GM23248 (cell line): ENCODE measurements at regions not wholly inside any gene's neighbourhood (a gene's known extent, or its start where the extent isn't known, plus 50 kb on each side); places are given as distances from the start of the nearest gene placed in this dataset.

Experiments
- DNase-seq: peaks from one replicate; pipeline ENCODE4 v3.0.0-alpha.2; 2015
- H2AFZ ChIP-seq: fragments of 200-600 bp; sonication (generic); 2 replicates; pipeline ENCODE4 v1.6.1; 2016; ENCODE audit warnings: antibody characterized with exemption
- H3F3A ChIP-seq: fragments of 200-600 bp; sonication (generic); 2 replicates; pipeline ENCODE4 v1.6.1; 2016; ENCODE audit warnings: mild to moderate bottlenecking, antibody characterized with exemption, mixed run types; ENCODE audit not compliant: insufficient read depth
- H3K27ac ChIP-seq: fragments of 200-600 bp; sonication (generic); 2 replicates; pipeline ENCODE4 v1.5.1; 2016; ENCODE audit warnings: mild to moderate bottlenecking
- H3K27me3 ChIP-seq: fragments of 200-600 bp; sonication (generic); replicated peaks from 2 replicates; pipeline ENCODE4 v1.6.1; 2016; ENCODE audit warnings: mild to moderate bottlenecking; ENCODE audit not compliant: insufficient read depth
- H3K36me3 ChIP-seq: fragments of 200-600 bp; sonication (generic); 2 replicates; pipeline ENCODE4 v1.6.1; 2016; ENCODE audit warnings: low read depth, mild to moderate bottlenecking
- H3K4me1 ChIP-seq: fragments of 200-600 bp; sonication (generic); 2 replicates; pipeline ENCODE4 v1.6.1; 2016; ENCODE audit warnings: mild to moderate bottlenecking; ENCODE audit not compliant: insufficient read depth
- H3K4me2 ChIP-seq: fragments of 200-600 bp; sonication (generic); one replicate; pipeline ENCODE4 v1.6.1; 2016; ENCODE audit warnings: mild to moderate bottlenecking; ENCODE audit not compliant: unreplicated experiment
- H3K4me3 ChIP-seq: fragments of 200-600 bp; sonication (generic); 2 replicates; pipeline ENCODE4 v1.5.1; 2016; ENCODE audit warnings: mild to moderate bottlenecking
- H3K79me2 ChIP-seq: fragments of 200-600 bp; sonication (generic); 2 replicates; pipeline ENCODE4 v1.6.1; 2016; ENCODE audit warnings: mild to moderate bottlenecking; ENCODE audit not compliant: insufficient read depth
- H3K9ac ChIP-seq: fragments of 200-600 bp; sonication (generic); 2 replicates; pipeline ENCODE4 v1.6.1; 2016; ENCODE audit warnings: mild to moderate bottlenecking
- H3K9me2 ChIP-seq: fragments of 200-600 bp; sonication (generic); 2 replicates; pipeline ENCODE4 v1.6.1; 2016; ENCODE audit warnings: mixed run types, mild to moderate bottlenecking, moderate library complexity; ENCODE audit not compliant: insufficient read depth
- H3K9me3 ChIP-seq: fragments of 200-600 bp; sonication (generic); one replicate; pipeline ENCODE4 v1.6.1; 2017; ENCODE audit warnings: low read depth
- H4K20me1 ChIP-seq: fragments of 200-600 bp; sonication (generic); 2 replicates; pipeline ENCODE4 v1.6.0; 2016; ENCODE audit not compliant: insufficient read depth
- EZH2 ChIP-seq: fragments of 200-600 bp; sonication (generic); IDR thresholded peaks from 2 replicates; pipeline ENCODE4 v1.6.1; 2018; ENCODE audit warnings: antibody characterized with exemption, mild to moderate bottlenecking; ENCODE audit not compliant: insufficient read depth, poor library complexity, severe bottlenecking
- EZH2phosphoT487 ChIP-seq: fragments of 200-600 bp; sonication (generic); IDR thresholded peaks from 2 replicates; pipeline ENCODE4 v1.6.1; 2018; ENCODE audit warnings: antibody characterized with exemption, moderate library complexity, mild to moderate bottlenecking, low read depth; ENCODE audit not compliant: insufficient read depth
- WGBS, 2 experiments: methylation state at CpG; one replicate each; pipeline ENCODE4 v1.1.6; 2015 to 2017; ENCODE audit warnings: low lambda C conversion rate in 2 of 2, low coverage in 1 of 2; ENCODE audit errors: missing lambda C conversion rate in 2 of 2; 5-methylcytosine and 5-hydroxymethylcytosine counted together
- in situ Hi-C: fragments of 300-500 bp; cut with MboI; formaldehyde crosslinking; loops from 2 replicates; pipeline ENCODE4 v1.15.0; 2020

GRCh38 chr5:173761178-173761513 is 127.0 kb upstream of the CPEB4 start:
- no peaks in the 10 kb centered on the region for H3K9me2 ChIP-seq
- peaks cover 12% of the 10 kb centered on the region for H3K4me1 ChIP-seq
- H3F3A ChIP-seq, result no peaks in the 10 kb centered on the region
- 81 to 90% methylated on average over 4 of the region's 4 CpGs for WGBS, 2 experiments
- no peak overlapping the region for H3K4me3 ChIP-seq
- in situ Hi-C loops, result no loop called here
- H3K4me2 ChIP-seq, result no peak overlapping the region
- H4K20me1 ChIP-seq, result no peaks in the 10 kb centered on the region
- no peak for DNase-seq
- H3K79me2 ChIP-seq, result no peaks in the 10 kb centered on the region
- no peaks in the 10 kb centered on the region for H3K27me3 ChIP-seq
- no peaks in the 10 kb centered on the region for H3K36me3 ChIP-seq
- TF ChIP-seq EZH2 (no peak), EZH2phosphoT487 (no peak)
- no peaks in the 10 kb centered on the region for H3K9me3 ChIP-seq
- H3K27ac ChIP-seq, result no peak overlapping the region
- H2AFZ ChIP-seq, result no peak overlapping the region
- no peak overlapping the region for H3K9ac ChIP-seq

GRCh38 chr5:173762045-173762444 is 126.1 kb upstream of the CPEB4 start:
- no peak for DNase-seq
- no peak overlapping the region for H3K4me2 ChIP-seq
- no peaks in the 10 kb centered on the region for H3K27me3 ChIP-seq
- no peaks in the 10 kb centered on the region for H3K36me3 ChIP-seq
- no peaks in the 10 kb centered on the region for H3K79me2 ChIP-seq
- no peak overlapping the region for H3K27ac ChIP-seq
- H3K9ac ChIP-seq, result no peak overlapping the region
- WGBS, 2 experiments, result 83 to 90% methylated on average over 5 of the region's 5 CpGs
- no peaks in the 10 kb centered on the region for H4K20me1 ChIP-seq
- TF ChIP-seq EZH2, result no peak
- no peak for TF ChIP-seq EZH2phosphoT487
- in situ Hi-C loops, result no loop called here
- no peaks in the 10 kb centered on the region for H3K9me2 ChIP-seq
- no peak overlapping the region for H2AFZ ChIP-seq
- H3K4me1 ChIP-seq, result peaks cover 12% of the 10 kb centered on the region
- H3K9me3 ChIP-seq, result no peaks in the 10 kb centered on the region
- no peak overlapping the region for H3K4me3 ChIP-seq
- no peaks in the 10 kb centered on the region for H3F3A ChIP-seq

GRCh38 chr5:173762930-173763329 is 125.2 kb upstream of the CPEB4 start:
- H2AFZ ChIP-seq, result no peak overlapping the region
- TF ChIP-seq EZH2, result no peak
- no peak for TF ChIP-seq EZH2phosphoT487
- in situ Hi-C loops, result no loop called here
- no peak overlapping the region for H3K4me3 ChIP-seq
- no peaks in the 10 kb centered on the region for H3K9me2 ChIP-seq
- DNase-seq, result no peak
- no peak overlapping the region for H3K27ac ChIP-seq
- H3K36me3 ChIP-seq, result no peaks in the 10 kb centered on the region
- H3K79me2 ChIP-seq, result no peaks in the 10 kb centered on the region
- H3K27me3 ChIP-seq, result no peaks in the 10 kb centered on the region
- no peaks in the 10 kb centered on the region for H3F3A ChIP-seq
- no peak overlapping the region for H3K9ac ChIP-seq
- H3K4me1 ChIP-seq, result peaks cover 12% of the 10 kb centered on the region
- H3K9me3 ChIP-seq, result no peaks in the 10 kb centered on the region
- WGBS, 2 experiments, result 91% methylated on average over 7 of the region's 7 CpGs
- H3K4me2 ChIP-seq, result no peak overlapping the region
- H4K20me1 ChIP-seq, result no peaks in the 10 kb centered on the region

- Histone ChIP-seq H3K4me3 (no peak overlapping the region), H3K4me2 (no peak overlapping the region), H3K9ac (no peak overlapping the region), H3K4me1 (peaks cover 12% of the 10 kb centered on the region), H3F3A (no peaks in the 10 kb centered on the region), H3K9me3 (no peaks in the 10 kb centered on the region), H3K27ac (no peak overlapping the region), H3K27me3 (no peaks in the 10 kb centered on the region), H2AFZ (no peak overlapping the region), H4K20me1 (no peaks in the 10 kb centered on the region), H3K36me3 (no peaks in the 10 kb centered on the region), H3K9me2 (no peaks in the 10 kb centered on the region), H3K79me2 (no peaks in the 10 kb centered on the region)
- no peak for DNase-seq
- TF ChIP-seq EZH2 (no peak), EZH2phosphoT487 (no peak)
- in situ Hi-C loops, result no loop called here
- 87 to 95% methylated on average over 8 of the region's 8 CpGs for WGBS, 2 experiments
These were observed 124.7 kb upstream of the CPEB4 start for GRCh38 chr5:173763410-173763809.
